CD14-positive monocyte (primary cell): ENCODE measurements at regions not wholly inside any gene's neighbourhood (a gene's known extent, or its start where the extent isn't known, plus 50 kb on each side); places are given as distances from the start of the nearest gene placed in this dataset.

Experiments
- DNase-seq, 3 donors: peaks; one replicate each; pipeline ENCODE4 v3.0.0-alpha.2; 2011 to 2022
- H2AFZ ChIP-seq: 2 replicates; pipeline ENCODE4 v1.6.0; 2012; ENCODE audit warnings: mild to moderate bottlenecking, low read depth, low read length, inconsistent platforms; ENCODE audit not compliant: insufficient read depth, poor library complexity, severe bottlenecking
- H3K27ac ChIP-seq, 2 donors: 1 replicate in 1 of 2; 2 replicates in 1 of 2; pipeline ENCODE4 v1.5.1; 2012 to 2013; ENCODE audit warnings: low read length in 2 of 2, control low read depth in 1 of 2, inconsistent platforms in 1 of 2, low read depth in 1 of 2, mild to moderate bottlenecking in 1 of 2
- H3K27me3 ChIP-seq, 2 donors: one replicate each; pipeline versions ENCODE4 v1.6.0 to v1.6.1; 2011 to 2013; ENCODE audit warnings: low read length in 2 of 2; ENCODE audit not compliant: control insufficient read depth in 2 of 2, insufficient read depth in 2 of 2
- H3K36me3 ChIP-seq, 2 donors: replicated peaks in 1 of 2; 1 replicate in 1 of 2; 2 replicates in 1 of 2; pipeline versions ENCODE4 v1.5.1 to v1.6.1; 2012 to 2013; ENCODE audit warnings: low read length in 2 of 2, control low read depth in 1 of 2, inconsistent platforms in 1 of 2, mild to moderate bottlenecking in 1 of 2; ENCODE audit not compliant: insufficient read depth in 2 of 2, control insufficient read depth in 1 of 2
- H3K4me1 ChIP-seq, 2 donors: 1 replicate in 1 of 2; 2 replicates in 1 of 2; pipeline versions ENCODE4 v1.5.1 to v1.6.1; 2012 to 2013; ENCODE audit warnings: low read length in 2 of 2, control low read depth in 1 of 2, inconsistent platforms in 1 of 2, mild to moderate bottlenecking in 1 of 2, moderate library complexity in 1 of 2; ENCODE audit not compliant: insufficient read depth in 2 of 2, control insufficient read depth in 1 of 2
- H3K4me2 ChIP-seq: replicated peaks from 2 replicates; pipeline ENCODE3; 2012; ENCODE audit warnings: low read length, moderate library complexity, mild to moderate bottlenecking; ENCODE audit not compliant: poor library complexity, severe bottlenecking; ENCODE audit errors: extremely low read depth
- H3K4me3 ChIP-seq, 3 experiments: fragments of 200-600 bp in 1 of 3; sonication (generic) in 1 of 3; replicated peaks in 1 of 3; 1 replicate in 2 of 3; 2 replicates in 1 of 3; pipeline ENCODE4 v1.5.1; 2011 to 2013; ENCODE audit warnings: low read length in 3 of 3, mild to moderate bottlenecking in 3 of 3, control low read depth in 2 of 3, low read depth in 2 of 3, inconsistent platforms in 1 of 3, moderate library complexity in 1 of 3
- H3K79me2 ChIP-seq: 2 replicates; pipeline ENCODE4 v1.6.0; 2012; ENCODE audit warnings: mild to moderate bottlenecking, control low read depth, inconsistent platforms, low read length, moderate library complexity; ENCODE audit not compliant: insufficient read depth
- H3K9ac ChIP-seq: 2 replicates; pipeline ENCODE4 v1.6.0; 2017; ENCODE audit warnings: low read length, mild to moderate bottlenecking; ENCODE audit not compliant: insufficient read depth, poor library complexity, severe bottlenecking
- H3K9me3 ChIP-seq, 2 donors: replicated peaks in 1 of 2; 1 replicate in 1 of 2; 2 replicates in 1 of 2; pipeline versions ENCODE4 v1.5.1 to v1.6.1; 2012 to 2013; ENCODE audit warnings: low read length in 2 of 2, control low read depth in 1 of 2; ENCODE audit not compliant: control insufficient read depth in 1 of 2, insufficient read depth in 1 of 2
- H4K20me1 ChIP-seq: 2 replicates; pipeline ENCODE4 v1.6.0; 2012; ENCODE audit warnings: mild to moderate bottlenecking, low read length, control low read depth, moderate library complexity; ENCODE audit not compliant: insufficient read depth
- H3K27ac Mint-ChIP-seq, 7 donors: one replicate each; pipeline ENCODE4 v1.8.0; 2020; ENCODE audit warnings: mild to moderate bottlenecking in 7 of 7, mixed read lengths in 7 of 7, moderate library complexity in 6 of 7, inconsistent platforms in 2 of 7
- H3K27me3 Mint-ChIP-seq, 3 donors: one replicate each; pipeline ENCODE4 v1.8.0; 2021 to 2022; ENCODE audit warnings: low read depth in 3 of 3, mild to moderate bottlenecking in 3 of 3, mixed read lengths in 3 of 3, moderate library complexity in 3 of 3, inconsistent platforms in 1 of 3
- H3K36me3 Mint-ChIP-seq, 2 donors: one replicate each; pipeline ENCODE4 v1.8.0; 2020; ENCODE audit warnings: mixed read lengths in 2 of 2, inconsistent platforms in 1 of 2, mild to moderate bottlenecking in 1 of 2
- H3K4me1 Mint-ChIP-seq: one replicate; pipeline ENCODE4 v1.8.0; 2020; ENCODE audit warnings: mild to moderate bottlenecking, mixed read lengths
- H3K4me3 Mint-ChIP-seq, 2 donors: one replicate each; pipeline ENCODE4 v1.8.0; 2020; ENCODE audit warnings: mild to moderate bottlenecking in 2 of 2, mixed read lengths in 2 of 2, moderate library complexity in 1 of 2
- H3K9me3 Mint-ChIP-seq, 7 donors: one replicate each; pipeline ENCODE4 v1.8.0; 2020 to 2022; ENCODE audit warnings: mixed read lengths in 7 of 7, mild to moderate bottlenecking in 6 of 7, moderate library complexity in 6 of 7, inconsistent platforms in 2 of 7
- WGBS: methylation state at CpG from one replicate; pipeline ENCODE4 v1.1.5; 2013; ENCODE audit warnings: missing lambda C conversion rate; ENCODE audit not compliant: insufficient coverage; 5-methylcytosine and 5-hydroxymethylcytosine counted together
- intact Hi-C, 2 donors: fragments of 100-400 bp; cut with micrococcal nuclease; formaldehyde crosslinking; loops; one replicate each; pipeline versions ENCODE4 v1.15.0 to v1.15.1; 2023
- TF ChIP-seq, protein P1 (sequence below): fragments of 200-600 bp; IDR thresholded peaks from one replicate; pipeline ENCODE4 v1.8.0; 2022; ENCODE audit warnings: antibody characterized with exemption, mild to moderate bottlenecking

DNA sequence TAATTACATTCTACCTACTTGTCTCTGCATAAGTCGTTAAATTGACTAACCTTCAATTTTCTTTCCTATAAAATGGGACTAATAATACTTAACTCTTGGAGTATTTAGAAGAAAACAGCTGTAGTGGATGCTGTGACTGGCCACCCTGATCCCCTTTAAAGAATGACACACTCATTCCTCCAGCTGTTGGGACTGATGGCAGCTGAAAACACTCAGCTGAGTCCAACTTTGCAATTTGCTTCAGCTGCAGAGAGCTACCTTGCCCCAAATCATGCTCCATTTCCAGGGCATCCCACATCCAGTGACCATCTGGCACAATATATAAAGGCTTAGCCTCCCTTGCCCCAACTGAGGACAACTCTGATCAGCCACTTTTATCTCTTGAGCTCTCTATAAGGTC lies 89.1 kb downstream of the MID1IP1 start:
- no CpG with 5 or more reads among the region's 1 CpG for WGBS
- no peak overlapping the region for H3K4me2 ChIP-seq
- H3K27me3 Mint-ChIP-seq, result peaks cover 0 to 5% (median 0%) of the 10 kb centered on the region in 3 donors
- intact Hi-C loops, result no loop called here
- H4K20me1 ChIP-seq, result no peaks in the 10 kb centered on the region
- H3K27me3 ChIP-seq, result no peaks in the 10 kb centered on the region
- TF ChIP-seq, protein P1, sequence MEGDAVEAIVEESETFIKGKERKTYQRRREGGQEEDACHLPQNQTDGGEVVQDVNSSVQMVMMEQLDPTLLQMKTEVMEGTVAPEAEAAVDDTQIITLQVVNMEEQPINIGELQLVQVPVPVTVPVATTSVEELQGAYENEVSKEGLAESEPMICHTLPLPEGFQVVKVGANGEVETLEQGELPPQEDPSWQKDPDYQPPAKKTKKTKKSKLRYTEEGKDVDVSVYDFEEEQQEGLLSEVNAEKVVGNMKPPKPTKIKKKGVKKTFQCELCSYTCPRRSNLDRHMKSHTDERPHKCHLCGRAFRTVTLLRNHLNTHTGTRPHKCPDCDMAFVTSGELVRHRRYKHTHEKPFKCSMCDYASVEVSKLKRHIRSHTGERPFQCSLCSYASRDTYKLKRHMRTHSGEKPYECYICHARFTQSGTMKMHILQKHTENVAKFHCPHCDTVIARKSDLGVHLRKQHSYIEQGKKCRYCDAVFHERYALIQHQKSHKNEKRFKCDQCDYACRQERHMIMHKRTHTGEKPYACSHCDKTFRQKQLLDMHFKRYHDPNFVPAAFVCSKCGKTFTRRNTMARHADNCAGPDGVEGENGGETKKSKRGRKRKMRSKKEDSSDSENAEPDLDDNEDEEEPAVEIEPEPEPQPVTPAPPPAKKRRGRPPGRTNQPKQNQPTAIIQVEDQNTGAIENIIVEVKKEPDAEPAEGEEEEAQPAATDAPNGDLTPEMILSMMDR, result no peak
- no peaks in the 10 kb centered on the region for H3K4me1 ChIP-seq
- no peaks in the 10 kb centered on the region for H3K9me3 ChIP-seq
- no peaks in the 10 kb centered on the region for H3K79me2 ChIP-seq
- no peak overlapping the region for H3K27ac Mint-ChIP-seq
- peaks cover 2% of the 10 kb centered on the region for H3K4me1 Mint-ChIP-seq
- no peak overlapping the region for H3K9ac ChIP-seq
- H3K36me3 ChIP-seq, result no peaks in the 10 kb centered on the region
- H3K27ac ChIP-seq, result no peak overlapping the region
- H3K4me3 Mint-ChIP-seq, result no peak overlapping the region
- no peak overlapping the region for H3K4me3 ChIP-seq
- H3K36me3 Mint-ChIP-seq, result no peaks in the 10 kb centered on the region
- peaks cover 0 to 2% (median 0%) of the 10 kb centered on the region in 7 donors for H3K9me3 Mint-ChIP-seq
- DNase-seq, result no peak
- H2AFZ ChIP-seq, result no peak overlapping the region

- no peak overlapping the region for H3K4me2 ChIP-seq
- no peaks in the 10 kb centered on the region for H3K79me2 ChIP-seq
- H4K20me1 ChIP-seq, result no peaks in the 10 kb centered on the region
- no peak overlapping the region for H3K27ac Mint-ChIP-seq
- peaks cover 0 to 2% (median 0%) of the 10 kb centered on the region in 7 donors for H3K9me3 Mint-ChIP-seq
- H3K9me3 ChIP-seq, result no peaks in the 10 kb centered on the region
- H3K36me3 Mint-ChIP-seq, result no peaks in the 10 kb centered on the region
- intact Hi-C loops, result no loop called here
- H2AFZ ChIP-seq, result no peak overlapping the region
- WGBS, result no CpG with 5 or more reads among the region's 6 CpGs
- H3K36me3 ChIP-seq, result no peaks in the 10 kb centered on the region
- TF ChIP-seq, protein P1, result no peak
- H3K27me3 Mint-ChIP-seq, result peaks cover 0 to 5% (median 0%) of the 10 kb centered on the region in 3 donors
- peaks cover 2% of the 10 kb centered on the region for H3K4me1 Mint-ChIP-seq
- H3K4me3 ChIP-seq, result no peak overlapping the region
- no peaks in the 10 kb centered on the region for H3K27me3 ChIP-seq
- no peak overlapping the region for H3K9ac ChIP-seq
- DNase-seq, result no peak
- H3K27ac ChIP-seq, result no peak overlapping the region
- H3K4me3 Mint-ChIP-seq, result no peak overlapping the region
- no peaks in the 10 kb centered on the region for H3K4me1 ChIP-seq
Measured at GRCh38 chrX:38890963-38891362, 89.7 kb downstream of the MID1IP1 start.
